SK-N-SH (cell line): ENCODE measurements at regions not wholly inside any gene's neighbourhood (a gene's known extent, or its start where the extent isn't known, plus 50 kb on each side); places are given as distances from the start of the nearest gene placed in this dataset.

Experiments used
- CTCF ChIA-PET: fragments of 300-600, 350-600 bp; formaldehyde crosslinking; extraction: SDS; loops from one replicate; lab custom pipeline; 2021; lab: Yijun Ruan, JAX
- POLR2A ChIA-PET: fragments of 350-600 bp; sonication (Branson Sonifier 250); formaldehyde crosslinking; extraction: SDS; loops from one replicate; lab custom pipeline; 2020; ENCODE audit warnings: antibody characterized with exemption, inconsistent platforms; lab: Yijun Ruan, JAX
- DNase-seq: peaks from one replicate; pipeline ENCODE4 v3.0.0; 2012
- H2AFZ ChIP-seq: fragments of 200-600 bp; sonication (generic); 2 replicates; pipeline ENCODE4 v1.8.1; 2016; ENCODE audit warnings: antibody characterized with exemption, mild to moderate bottlenecking, low read depth
- H3F3A ChIP-seq: fragments of 200-600 bp; sonication (generic); replicated peaks from 2 replicates; pipeline ENCODE3; 2016; ENCODE audit warnings: antibody characterized with exemption, mild to moderate bottlenecking; ENCODE audit not compliant: insufficient read depth
- H3K27ac ChIP-seq, 2 experiments: fragments of 200-500 bp in 1 of 2; fragments of 200-600 bp in 1 of 2; sonication (Bioruptor generic) in 1 of 2; sonication (generic), shearing (Covaris generic) in 1 of 2; 2 replicates each; pipeline versions ENCODE4 v1.5.1 to v1.6.1; 2014 to 2016; ENCODE audit warnings: low read depth in 2 of 2, inconsistent platforms in 1 of 2, low read length in 1 of 2, mild to moderate bottlenecking in 1 of 2, mixed read lengths in 1 of 2
- H3K27me3 ChIP-seq: fragments of 200-600 bp; sonication (generic), shearing (Covaris generic); 2 replicates; pipeline ENCODE4 v1.6.1; 2016; ENCODE audit warnings: mixed run types; ENCODE audit not compliant: insufficient read depth
- H3K36me3 ChIP-seq, 2 experiments: fragments of 200-500 bp in 1 of 2; fragments of 200-600 bp in 1 of 2; sonication (Bioruptor generic) in 1 of 2; sonication (generic) in 1 of 2; replicated peaks in 1 of 2; 2 replicates each; pipeline versions ENCODE3 to v1.5.1; 2014 to 2016; ENCODE audit warnings: low read length in 1 of 2, mild to moderate bottlenecking in 1 of 2; ENCODE audit not compliant: insufficient read depth in 2 of 2, control insufficient read depth in 1 of 2
- H3K4me1 ChIP-seq, 2 experiments: fragments of 200-500 bp in 1 of 2; fragments of 200-600 bp in 1 of 2; sonication (Bioruptor generic) in 1 of 2; sonication (generic), shearing (Covaris generic) in 1 of 2; 2 replicates each; pipeline versions ENCODE4 v1.5.1 to v1.6.1; 2014 to 2016; ENCODE audit warnings: low read depth in 1 of 2, low read length in 1 of 2, mixed run types in 1 of 2; ENCODE audit not compliant: insufficient read depth in 2 of 2, control insufficient read depth in 1 of 2
- H3K4me2 ChIP-seq: fragments of 200-600 bp; sonication (generic), shearing (Covaris generic); 2 replicates; pipeline ENCODE4 v1.6.1; 2017; ENCODE audit warnings: mixed run types
- H3K4me3 ChIP-seq, 2 experiments: fragments of 200-500 bp in 1 of 2; fragments of 200-600 bp in 1 of 2; sonication (Bioruptor generic) in 1 of 2; sonication (generic), shearing (Covaris generic) in 1 of 2; 2 replicates each; pipeline versions ENCODE4 v1.5.1 to v1.8.1; 2014 to 2016; ENCODE audit warnings: low read depth in 2 of 2, inconsistent platforms in 1 of 2, low read length in 1 of 2, mild to moderate bottlenecking in 1 of 2, mixed read lengths in 1 of 2, moderate library complexity in 1 of 2
- H3K79me2 ChIP-seq: fragments of 200-600 bp; sonication (generic); 2 replicates; pipeline ENCODE4 v1.8.1; 2017; ENCODE audit warnings: mild to moderate bottlenecking; ENCODE audit not compliant: insufficient read depth
- H3K9ac ChIP-seq: fragments of 200-600 bp; sonication (generic); 2 replicates; pipeline ENCODE4 v1.6.1; 2017; ENCODE audit warnings: mixed run types
- H3K9me2 ChIP-seq: fragments of 200-600 bp; sonication (generic); 2 replicates; pipeline ENCODE4 v1.6.1; 2017; ENCODE audit warnings: mixed run types
- H3K9me3 ChIP-seq: fragments of 200-600 bp; sonication (generic); 2 replicates; pipeline ENCODE4 v1.6.1; 2017; ENCODE audit warnings: mixed run types, mild to moderate bottlenecking, moderate library complexity
- H4K20me1 ChIP-seq: fragments of 200-600 bp; sonication (generic); 2 replicates; pipeline ENCODE4 v1.6.1; 2017; ENCODE audit warnings: mild to moderate bottlenecking, mixed run types; ENCODE audit not compliant: insufficient read depth
- CHD2 ChIP-seq: fragments of 150-350 bp; IDR thresholded peaks from 2 replicates; pipeline ENCODE4 v1.6.1; 2018; ENCODE audit warnings: low read length; ENCODE audit not compliant: partially characterized antibody
- EP300 ChIP-seq, 2 experiments: IDR thresholded peaks; 2 replicates each; pipeline versions ENCODE4 v1.4.0 to v1.6.1; 2012; ENCODE audit warnings: borderline replicate concordance in 1 of 2, low read depth in 1 of 2, low read length in 1 of 2
- EZH2phosphoT487 ChIP-seq: fragments of 200-600 bp; sonication (generic); IDR thresholded peaks from 2 replicates; pipeline ENCODE4 v1.6.1; 2017; ENCODE audit warnings: low read depth, mixed run types, mild to moderate bottlenecking, antibody characterized with exemption, moderate library complexity, borderline replicate concordance
- FOSL2 ChIP-seq: IDR thresholded peaks from 2 replicates; pipeline ENCODE4 v1.4.0; 2012; ENCODE audit warnings: low read depth, mild to moderate bottlenecking, moderate library complexity, borderline replicate concordance
- FOXM1 ChIP-seq: IDR thresholded peaks from 2 replicates; pipeline ENCODE4 v1.4.0; 2012; ENCODE audit warnings: low read depth, mild to moderate bottlenecking
- JUND ChIP-seq: IDR thresholded peaks from 2 replicates; pipeline ENCODE4 v1.4.0; 2012
- MAX ChIP-seq: IDR thresholded peaks from 2 replicates; pipeline ENCODE4 v1.4.0; 2012; ENCODE audit warnings: low read depth
- MEF2A ChIP-seq: IDR thresholded peaks from 2 replicates; pipeline ENCODE4 v1.4.0; 2012; ENCODE audit warnings: low read depth, borderline replicate concordance
- NFIC ChIP-seq: IDR thresholded peaks from 2 replicates; pipeline ENCODE4 v1.4.0; 2012; ENCODE audit warnings: borderline replicate concordance
- NRF1 ChIP-seq: IDR thresholded peaks from 2 replicates; pipeline ENCODE4 v1.6.1; 2012; ENCODE audit warnings: low read depth, mild to moderate bottlenecking, low read length
- RCOR1 ChIP-seq: fragments of 150-350 bp; IDR thresholded peaks from 2 replicates; pipeline ENCODE4 v1.6.1; 2017; ENCODE audit warnings: antibody characterized with exemption, low read length
- RXRA ChIP-seq: IDR thresholded peaks from 2 replicates; pipeline ENCODE4 v1.4.0; 2012; ENCODE audit warnings: low read depth, mild to moderate bottlenecking, borderline replicate concordance
- TAF1 ChIP-seq: IDR thresholded peaks from 2 replicates; pipeline ENCODE4 v1.6.1; 2012; ENCODE audit warnings: low read depth, mild to moderate bottlenecking, low read length, moderate library complexity, borderline replicate concordance
- TCF12 ChIP-seq: IDR thresholded peaks from 2 replicates; pipeline ENCODE4 v1.4.0; 2012
- TEAD4 ChIP-seq: IDR thresholded peaks from 2 replicates; pipeline ENCODE4 v1.4.0; 2012; ENCODE audit warnings: mild to moderate bottlenecking, borderline replicate concordance; ENCODE audit not compliant: insufficient read depth
- YY1 ChIP-seq: IDR thresholded peaks from 2 replicates; pipeline ENCODE4 v1.4.0; 2012; ENCODE audit warnings: low read depth, mild to moderate bottlenecking
- WGBS: methylation state at CpG from one replicate; pipeline ENCODE4 v1.1.6; 2017; ENCODE audit warnings: low lambda C conversion rate; 5-methylcytosine and 5-hydroxymethylcytosine counted together
- TF ChIP-seq, protein P1 (sequence below): IDR thresholded peaks from 2 replicates; pipeline ENCODE4 v1.4.0; 2012; ENCODE audit warnings: low read depth, borderline replicate concordance
- TF ChIP-seq, protein P2 (sequence below): fragments of 150-350 bp; IDR thresholded peaks from 2 replicates; pipeline ENCODE4 v1.6.1; 2017; ENCODE audit warnings: antibody characterized with exemption, low read length, low read depth, borderline replicate concordance

DNA sequence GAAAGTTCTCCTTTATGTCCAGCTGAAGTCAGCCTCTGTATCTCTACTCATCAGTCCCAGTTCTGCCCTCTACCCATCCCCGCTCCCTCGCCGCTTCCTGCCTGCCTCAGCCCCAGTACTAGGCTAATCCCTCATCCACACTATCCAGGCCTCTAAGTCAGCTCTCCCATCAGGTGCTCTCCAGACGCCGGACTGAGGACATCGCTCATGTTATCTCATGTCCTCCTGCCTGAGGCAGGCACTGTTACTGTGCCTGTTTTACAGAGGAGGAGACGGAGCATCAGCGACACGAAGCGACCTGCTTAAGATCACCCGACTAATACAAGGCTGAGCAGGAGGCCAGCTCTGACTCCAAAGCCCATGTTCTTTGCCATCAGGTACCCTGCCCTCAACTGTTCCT is 57.3 kb upstream of the RUNX3 start:
- no peaks in the 10 kb centered on the region for H3K79me2 ChIP-seq
- no peaks in the 10 kb centered on the region; a peak in 1 of 4 replicates for H3K4me1 ChIP-seq
- WGBS: 71% methylated on average over 11 of the region's 11 CpGs
- H3K27me3 ChIP-seq: peaks cover 34% of the 10 kb centered on the region
- H3K4me2 ChIP-seq: no peak overlapping the region
- H3K9me3 ChIP-seq: no peaks in the 10 kb centered on the region
- ChIA-PET CTCF (interaction anchor here (0.9 to 1.5 kb wide), 4 partner anchors 47 to 111 kb away, joined by 3 to 4 read pairs (median 4); no protein-coding TSS in a partner anchor), POLR2A (no interaction called here)
- no peak overlapping the region for H2AFZ ChIP-seq
- no peak for DNase-seq
- H3K4me3 ChIP-seq: no peak overlapping the region
- no peaks in the 10 kb centered on the region for H4K20me1 ChIP-seq
- H3F3A ChIP-seq: no peaks in the 10 kb centered on the region
- H3K36me3 ChIP-seq: no peaks in the 10 kb centered on the region
- H3K9me2 ChIP-seq: no peaks in the 10 kb centered on the region
- no peak overlapping the region for H3K9ac ChIP-seq
- no peak overlapping the region for H3K27ac ChIP-seq
- TF ChIP-seq TEAD4: no peak
- TF ChIP-seq YY1: no peak
- TF ChIP-seq NFIC: no peak
- TF ChIP-seq EP300 (IDR thresholded peaks at IDR 0.05; ENCODE audit: borderline replicate concordance in 1 of 2, low read depth in 1 of 2, low read length in 1 of 2): no peak
- TF ChIP-seq CHD2: no peak

- Histone ChIP-seq H3K9me3 (no peaks in the 10 kb centered on the region), H3K79me2 (no peaks in the 10 kb centered on the region), H4K20me1 (no peaks in the 10 kb centered on the region), H3K4me3 (no peak overlapping the region), H3F3A (no peaks in the 10 kb centered on the region), H3K36me3 (no peaks in the 10 kb centered on the region), H3K27me3 (peaks cover 31% of the 10 kb centered on the region), H3K4me1 (no peaks in the 10 kb centered on the region; a peak in 1 of 4 replicates), H3K27ac (no peak overlapping the region), H2AFZ (no peak overlapping the region), H3K9ac (no peak overlapping the region), H3K9me2 (no peaks in the 10 kb centered on the region), H3K4me2 (no peak overlapping the region)
- no peak for TF ChIP-seq EP300 (IDR thresholded peaks at IDR 0.05; ENCODE audit: borderline replicate concordance in 1 of 2, low read depth in 1 of 2, low read length in 1 of 2)
- TF ChIP-seq TEAD4: no peak
- TF ChIP-seq NRF1: no peak
- no peak for TF ChIP-seq MEF2A
- TF ChIP-seq FOSL2: no peak
- no peak for TF ChIP-seq JUND
- no peak for TF ChIP-seq RCOR1
- TF ChIP-seq MAX: no peak
- TF ChIP-seq, protein P1, sequence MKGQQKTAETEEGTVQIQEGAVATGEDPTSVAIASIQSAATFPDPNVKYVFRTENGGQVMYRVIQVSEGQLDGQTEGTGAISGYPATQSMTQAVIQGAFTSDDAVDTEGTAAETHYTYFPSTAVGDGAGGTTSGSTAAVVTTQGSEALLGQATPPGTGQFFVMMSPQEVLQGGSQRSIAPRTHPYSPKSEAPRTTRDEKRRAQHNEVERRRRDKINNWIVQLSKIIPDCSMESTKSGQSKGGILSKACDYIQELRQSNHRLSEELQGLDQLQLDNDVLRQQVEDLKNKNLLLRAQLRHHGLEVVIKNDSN: no peak
- TF ChIP-seq, protein P2, sequence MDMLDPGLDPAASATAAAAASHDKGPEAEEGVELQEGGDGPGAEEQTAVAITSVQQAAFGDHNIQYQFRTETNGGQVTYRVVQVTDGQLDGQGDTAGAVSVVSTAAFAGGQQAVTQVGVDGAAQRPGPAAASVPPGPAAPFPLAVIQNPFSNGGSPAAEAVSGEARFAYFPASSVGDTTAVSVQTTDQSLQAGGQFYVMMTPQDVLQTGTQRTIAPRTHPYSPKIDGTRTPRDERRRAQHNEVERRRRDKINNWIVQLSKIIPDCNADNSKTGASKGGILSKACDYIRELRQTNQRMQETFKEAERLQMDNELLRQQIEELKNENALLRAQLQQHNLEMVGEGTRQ: no peak
- TF ChIP-seq TAF1: no peak
- TF ChIP-seq RXRA: no peak
- no peak for TF ChIP-seq EZH2phosphoT487
- no peak for TF ChIP-seq FOXM1
- TF ChIP-seq TCF12: no peak
- 31% methylated on average over 2 of the region's 2 CpGs for WGBS
- no peak for DNase-seq
- ChIA-PET CTCF (interaction anchor here (1.2 to 1.5 kb wide), 2 partner anchors 89 to 112 kb away, joined by 3 to 4 read pairs; no protein-coding TSS in a partner anchor), POLR2A (no interaction called here)
These were observed 56.4 kb upstream of the RUNX3 start for GRCh38 chr1:24986372-24986965.
